Prostate gland (tissue), 2 donors: ENCODE measurements at regions not wholly inside any gene's neighbourhood (a gene's known extent, or its start where the extent isn't known, plus 50 kb on each side); places are given as distances from the start of the nearest gene placed in this dataset.

Source experiments
- POLR2A ChIP-seq: fragments of 450-650 bp; IDR thresholded peaks from one replicate; pipeline ENCODE4 v1.6.1; 2016; ENCODE audit warnings: antibody characterized with exemption, mild to moderate bottlenecking
- TF ChIP-seq, protein P1 (sequence below), 4 experiments: fragments of 200-600 bp in 2 of 4; fragments of 450-650 bp in 2 of 4; sonication (generic) in 2 of 4; IDR thresholded peaks; 1 replicate in 3 of 4; 2 replicates in 1 of 4; pipeline ENCODE4 v1.5.1; 2016 to 2019; ENCODE audit warnings: antibody characterized with exemption in 4 of 4, mild to moderate bottlenecking in 2 of 4, moderate library complexity in 2 of 4

DNA sequence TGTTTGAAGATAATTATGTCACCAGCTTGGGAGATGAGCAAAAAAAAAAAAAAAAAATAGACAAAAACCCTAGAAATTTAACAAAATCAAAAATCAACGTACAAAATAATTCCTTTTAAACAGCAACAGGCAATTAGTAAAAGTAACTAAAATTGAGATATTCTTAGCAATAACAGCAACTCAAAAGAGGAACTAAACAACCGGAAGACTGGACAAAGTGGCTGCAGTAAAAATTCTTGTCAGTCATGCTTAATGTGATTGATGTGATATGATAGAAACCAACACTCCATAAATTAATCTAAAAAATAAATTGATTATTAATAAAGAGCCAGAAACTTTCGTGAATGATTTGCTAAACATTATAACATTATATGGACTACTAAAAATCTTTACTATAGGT is 1534.6 kb upstream of the AGA start:
- TF ChIP-seq POLR2A, result no peak
- TF ChIP-seq, protein P1, sequence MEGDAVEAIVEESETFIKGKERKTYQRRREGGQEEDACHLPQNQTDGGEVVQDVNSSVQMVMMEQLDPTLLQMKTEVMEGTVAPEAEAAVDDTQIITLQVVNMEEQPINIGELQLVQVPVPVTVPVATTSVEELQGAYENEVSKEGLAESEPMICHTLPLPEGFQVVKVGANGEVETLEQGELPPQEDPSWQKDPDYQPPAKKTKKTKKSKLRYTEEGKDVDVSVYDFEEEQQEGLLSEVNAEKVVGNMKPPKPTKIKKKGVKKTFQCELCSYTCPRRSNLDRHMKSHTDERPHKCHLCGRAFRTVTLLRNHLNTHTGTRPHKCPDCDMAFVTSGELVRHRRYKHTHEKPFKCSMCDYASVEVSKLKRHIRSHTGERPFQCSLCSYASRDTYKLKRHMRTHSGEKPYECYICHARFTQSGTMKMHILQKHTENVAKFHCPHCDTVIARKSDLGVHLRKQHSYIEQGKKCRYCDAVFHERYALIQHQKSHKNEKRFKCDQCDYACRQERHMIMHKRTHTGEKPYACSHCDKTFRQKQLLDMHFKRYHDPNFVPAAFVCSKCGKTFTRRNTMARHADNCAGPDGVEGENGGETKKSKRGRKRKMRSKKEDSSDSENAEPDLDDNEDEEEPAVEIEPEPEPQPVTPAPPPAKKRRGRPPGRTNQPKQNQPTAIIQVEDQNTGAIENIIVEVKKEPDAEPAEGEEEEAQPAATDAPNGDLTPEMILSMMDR (IDR thresholded peaks at IDR 0.05), result no peak
